Anterior cingulate cortex (tissue), 58 donors: ENCODE measurements at regions not wholly inside any gene's neighbourhood (a gene's known extent, or its start where the extent isn't known, plus 50 kb on each side); places are given as distances from the start of the nearest gene placed in this dataset.

Experiments
- DNase-seq, 58 donors: peaks; one replicate each; lab custom pipeline; 2025; lab: John Stamatoyannopoulos, UW

GRCh38 chr5:161960314-161960713, 107.3 kb upstream of the GABRG2 start:
- DNase-seq: no peak

- DNase-seq: peak in 2 of 58 donors; percentile 41 to 53
Observed at GRCh38 chr5:161966564-161966963, 101.0 kb upstream of the GABRG2 start.

- DNase-seq: no peak
Observed at GRCh38 chr5:161975350-161975749, 92.2 kb upstream of the GABRG2 start.

DNA sequence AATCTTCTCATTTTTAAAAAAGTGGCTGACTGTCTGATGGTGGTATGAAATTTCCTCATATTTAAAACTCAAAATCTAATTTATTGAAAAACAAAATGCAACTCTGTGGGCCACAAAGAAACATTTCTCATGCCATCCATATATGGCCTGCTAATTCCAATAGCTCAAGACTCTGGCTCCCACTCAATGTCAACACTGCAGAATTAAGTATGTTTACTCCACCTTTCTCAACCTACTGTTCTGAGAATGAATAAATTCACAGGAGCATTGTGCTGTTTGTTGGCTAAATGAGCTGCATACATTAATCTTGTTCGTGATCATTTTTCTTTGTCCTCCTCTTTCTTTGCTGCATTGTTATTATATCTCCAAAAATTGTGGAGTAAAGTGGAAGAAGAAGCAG, 79.5 kb upstream of the GABRG2 start:
- no peak for DNase-seq
